ENCODE measurements at regions not wholly inside any gene's neighbourhood (a gene's known extent, or its start where the extent isn't known, plus 50 kb on each side); places are given as distances from the start of the nearest gene placed in this dataset.

DNA sequence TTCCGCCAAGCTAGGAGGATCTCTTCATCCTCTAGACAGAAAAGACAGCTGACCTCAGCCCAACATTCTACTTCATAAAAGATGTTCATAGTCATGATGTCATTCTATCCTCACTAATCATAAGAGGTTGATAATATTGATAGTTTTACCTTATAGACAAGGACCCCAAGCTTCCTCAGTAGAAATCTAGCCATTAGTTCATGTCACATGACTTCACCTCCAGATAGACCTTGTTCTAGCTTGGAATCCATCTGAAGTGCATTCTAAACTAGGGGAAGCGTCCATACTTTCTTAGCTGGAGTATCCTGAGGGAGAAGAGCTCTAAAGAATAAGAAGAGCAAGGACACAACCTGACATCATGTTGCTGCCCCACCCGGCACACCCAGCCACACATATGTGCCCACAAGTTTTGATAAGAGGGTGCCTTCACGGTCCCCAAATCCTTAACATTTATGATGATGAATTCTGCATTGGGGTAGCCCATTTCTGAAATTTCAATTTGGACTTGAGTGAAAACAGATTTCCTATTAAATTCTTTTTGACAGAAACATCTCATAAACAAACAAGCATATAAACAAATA, 292.5 kb upstream of the STXBP5 start:
- TF ChIP-seq EZH2 (optimal IDR thresholded peaks at IDR 0.05; ENCODE audit: low read depth, low read length) (no peak), CTCF (IDR thresholded peaks at IDR 0.05; ENCODE audit: low read length) (no peak)

All from MM.1S (cell line).